ENCODE measurements at regions not wholly inside any gene's neighbourhood (a gene's known extent, or its start where the extent isn't known, plus 50 kb on each side); places are given as distances from the start of the nearest gene placed in this dataset.

DNA sequence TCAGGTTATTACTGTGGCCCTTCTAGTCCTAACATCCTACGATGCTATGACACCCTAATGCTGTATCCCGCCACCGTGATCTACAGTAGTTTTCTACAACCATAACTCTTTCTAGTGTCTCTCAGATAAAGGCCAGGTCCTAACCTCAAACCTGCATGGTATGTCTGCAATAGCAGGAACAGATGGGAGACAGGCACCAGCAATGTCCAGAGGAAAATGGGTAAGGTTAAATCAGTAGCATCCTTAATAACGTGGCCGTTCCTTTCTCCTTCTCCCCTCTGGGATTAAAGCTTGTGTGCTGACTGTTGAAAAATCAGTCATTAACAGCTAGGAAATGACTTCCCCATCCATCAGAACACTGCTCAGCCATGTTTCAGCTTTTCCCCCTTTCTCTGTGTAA lies 321.9 kb upstream of the NPVF start:
- DNase-seq (ENCODE audit: low spot score), result no peak

DNA sequence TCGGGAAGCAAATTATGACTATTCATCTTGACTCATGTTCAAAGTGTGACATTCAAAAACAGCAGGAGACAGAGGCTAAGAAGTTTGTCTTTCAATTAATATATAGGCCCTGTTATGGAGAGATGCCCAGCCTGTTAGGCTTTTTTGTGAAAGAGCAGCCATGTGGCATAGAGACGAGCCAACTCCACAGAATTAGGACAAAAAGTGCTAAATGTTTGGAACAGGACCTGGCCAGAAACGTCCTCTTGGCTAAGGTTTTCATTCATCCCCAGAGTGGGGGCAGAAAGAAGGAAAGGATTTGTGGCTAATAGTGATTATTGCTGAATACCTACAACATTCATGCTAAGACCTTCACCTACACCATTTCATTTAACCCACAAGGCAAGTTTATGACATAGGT lies 324.7 kb upstream of the NPVF start:
- no peak for DNase-seq (ENCODE audit: low spot score)

DNA sequence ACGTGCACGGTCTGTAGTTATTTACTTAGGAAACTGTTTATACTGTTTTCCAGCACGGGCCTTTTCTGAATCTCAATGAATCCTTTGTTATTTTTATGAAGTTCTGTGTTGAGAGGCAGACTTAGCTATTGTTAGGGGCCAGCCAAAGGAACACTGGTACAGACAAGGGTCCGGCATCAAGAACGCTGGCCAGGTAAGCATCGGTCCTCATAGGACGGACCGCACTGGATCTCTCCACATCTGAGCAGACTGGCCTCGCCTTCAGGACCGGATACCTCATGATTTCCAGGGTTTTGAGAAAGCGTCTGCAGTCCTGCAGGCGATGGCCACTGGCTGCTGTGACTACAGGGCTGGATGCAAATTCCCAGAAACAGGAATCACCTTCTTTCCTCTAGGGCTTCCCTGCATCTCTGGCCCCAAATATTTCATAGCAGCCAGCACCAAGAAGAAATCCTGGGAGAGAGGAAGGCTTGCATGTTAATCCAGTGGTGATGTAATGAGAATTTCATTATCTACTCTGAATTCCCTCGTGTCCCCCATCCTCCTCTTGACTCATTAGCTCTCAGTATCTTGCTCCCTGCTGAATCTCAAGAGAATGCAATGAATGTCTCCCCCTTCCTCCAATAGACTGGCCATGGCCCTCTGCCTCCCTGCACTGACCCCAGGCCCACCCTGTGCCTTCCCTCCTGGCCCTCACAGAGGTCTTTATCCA lies 325.4 kb upstream of the NPVF start:
- no peak for DNase-seq (ENCODE audit: low spot score)

DNA sequence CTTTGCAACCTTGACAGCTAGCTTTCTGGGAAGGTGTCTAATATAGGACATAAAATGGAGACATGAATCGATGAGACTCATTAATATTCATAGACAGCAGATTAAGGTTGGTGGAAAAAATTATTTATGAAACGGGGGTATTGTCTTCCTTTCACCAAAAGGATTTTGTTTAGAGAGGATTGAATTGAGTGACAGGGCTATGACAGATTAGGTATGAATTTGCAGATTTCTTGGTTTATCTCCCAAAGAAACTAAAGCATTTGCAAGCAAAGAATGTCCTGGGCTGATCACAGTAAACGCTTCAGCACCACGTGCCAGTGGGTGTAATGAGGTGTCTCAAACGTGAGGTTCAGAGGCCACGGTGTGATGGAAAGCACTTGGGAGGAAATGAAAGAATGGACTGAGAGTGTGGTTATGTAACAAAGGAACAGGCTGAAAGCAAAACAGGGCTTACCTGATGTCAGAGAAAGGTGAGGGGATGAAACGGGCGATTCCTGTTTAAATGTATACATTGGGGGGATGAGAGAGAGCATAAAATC lies 329.2 kb upstream of the NPVF start:
- DNase-seq (ENCODE audit: low spot score), result no peak

GRCh38 chr7:25557930-25558329 lies 329.6 kb upstream of the NPVF start:
- no peak for DNase-seq (ENCODE audit: low spot score)

- no peak for DNase-seq (ENCODE audit: low spot score)
These were observed 330.3 kb upstream of the NPVF start for GRCh38 chr7:25558605-25559004.

GRCh38 chr7:25559581-25560367 lies 331.5 kb upstream of the NPVF start:
- DNase-seq (ENCODE audit: low spot score), result no peak

GRCh38 chr7:25562673-25563182 lies 334.4 kb upstream of the NPVF start:
- DNase-seq (ENCODE audit: low spot score), result no peak

DNA sequence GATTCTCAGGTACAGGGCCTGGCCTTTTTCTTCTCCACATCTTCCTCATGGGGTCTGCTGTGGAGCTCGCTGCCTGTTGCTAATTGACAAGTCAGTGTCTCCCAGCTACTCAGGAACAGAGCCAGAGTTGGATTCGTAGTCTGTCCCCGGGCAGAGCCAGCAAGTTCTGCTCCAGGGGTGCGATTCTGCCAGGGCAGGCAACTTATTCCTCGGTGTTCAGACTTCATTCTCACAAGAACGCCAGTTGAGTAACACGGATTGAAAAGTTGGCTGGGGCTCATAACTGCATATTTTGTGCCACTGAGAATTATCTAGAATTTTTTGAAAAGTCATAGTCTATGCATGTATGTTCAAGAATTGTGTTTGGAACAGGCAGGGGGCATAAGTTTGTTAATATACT lies 336.7 kb upstream of the NPVF start:
- DNase-seq (ENCODE audit: low spot score), result no peak

- DNase-seq (ENCODE audit: low spot score), result peak; percentile 70
These were observed 337.7 kb upstream of the NPVF start for GRCh38 chr7:25565949-25566348.

- peak; percentile 89 for DNase-seq (ENCODE audit: low spot score)
These were observed 339.1 kb upstream of the NPVF start for GRCh38 chr7:25567430-25567829.

DNA sequence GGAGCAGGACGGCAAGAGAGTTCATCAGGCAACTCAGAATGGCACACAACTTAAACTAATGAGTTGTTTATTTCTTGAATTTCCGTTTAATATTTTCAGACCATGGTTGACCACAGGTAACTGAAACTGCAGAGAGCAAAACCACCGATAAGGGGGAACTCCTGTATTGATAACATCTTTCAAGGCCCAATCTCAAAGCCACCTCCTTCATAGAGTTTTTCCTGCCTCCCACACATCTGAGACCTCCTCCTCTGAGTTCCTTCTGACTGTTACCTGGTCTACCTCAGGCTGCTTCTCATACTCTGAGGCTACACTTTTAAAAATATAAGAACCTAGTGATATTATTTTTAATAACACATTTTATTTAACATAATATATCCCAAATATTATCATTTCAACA lies 341.5 kb upstream of the NPVF start:
- no peak for DNase-seq (ENCODE audit: low spot score)

DNA sequence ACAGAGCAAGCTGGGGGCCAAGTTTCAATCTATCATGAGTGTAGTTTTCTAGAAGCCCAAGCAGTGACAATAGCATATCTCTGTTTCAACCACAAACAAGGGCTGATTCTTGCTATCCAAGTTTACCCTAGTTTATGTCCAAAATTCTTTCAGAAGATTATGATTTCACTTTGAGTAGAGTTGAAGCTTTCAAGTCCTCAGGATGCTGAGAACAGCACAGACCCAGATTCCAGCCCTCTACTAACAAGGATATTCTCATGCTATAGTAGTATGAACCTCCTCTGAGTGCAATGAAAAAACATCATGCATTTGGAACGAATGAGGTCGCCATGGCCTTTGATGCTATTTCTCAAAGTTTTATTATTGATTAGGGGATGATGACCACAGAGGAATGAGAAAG lies 344.1 kb upstream of the NPVF start:
- DNase-seq (ENCODE audit: low spot score), result no peak

GRCh38 chr7:25574828-25575227 lies 346.5 kb upstream of the NPVF start:
- DNase-seq (ENCODE audit: low spot score), result no peak

DNA sequence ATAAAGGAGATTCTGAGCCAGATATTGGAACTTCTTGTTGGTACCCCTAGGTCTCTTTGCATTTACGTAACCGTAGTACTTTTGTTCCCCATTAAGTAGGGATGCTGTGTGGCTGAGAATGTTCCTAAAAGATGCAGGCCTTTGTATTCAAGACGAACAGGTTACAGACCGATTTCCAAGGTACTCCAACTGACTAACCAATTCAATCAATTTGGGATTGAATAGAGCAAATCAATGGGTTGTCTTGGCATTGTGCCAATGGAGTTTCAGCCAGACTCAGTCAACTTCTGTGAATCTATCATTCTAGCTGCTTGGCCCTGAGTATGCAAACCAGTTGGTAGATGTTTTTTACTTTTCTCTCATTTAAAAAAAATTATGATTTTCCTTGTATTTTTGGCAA lies 347.3 kb upstream of the NPVF start:
- DNase-seq (ENCODE audit: low spot score), result no peak

DNA sequence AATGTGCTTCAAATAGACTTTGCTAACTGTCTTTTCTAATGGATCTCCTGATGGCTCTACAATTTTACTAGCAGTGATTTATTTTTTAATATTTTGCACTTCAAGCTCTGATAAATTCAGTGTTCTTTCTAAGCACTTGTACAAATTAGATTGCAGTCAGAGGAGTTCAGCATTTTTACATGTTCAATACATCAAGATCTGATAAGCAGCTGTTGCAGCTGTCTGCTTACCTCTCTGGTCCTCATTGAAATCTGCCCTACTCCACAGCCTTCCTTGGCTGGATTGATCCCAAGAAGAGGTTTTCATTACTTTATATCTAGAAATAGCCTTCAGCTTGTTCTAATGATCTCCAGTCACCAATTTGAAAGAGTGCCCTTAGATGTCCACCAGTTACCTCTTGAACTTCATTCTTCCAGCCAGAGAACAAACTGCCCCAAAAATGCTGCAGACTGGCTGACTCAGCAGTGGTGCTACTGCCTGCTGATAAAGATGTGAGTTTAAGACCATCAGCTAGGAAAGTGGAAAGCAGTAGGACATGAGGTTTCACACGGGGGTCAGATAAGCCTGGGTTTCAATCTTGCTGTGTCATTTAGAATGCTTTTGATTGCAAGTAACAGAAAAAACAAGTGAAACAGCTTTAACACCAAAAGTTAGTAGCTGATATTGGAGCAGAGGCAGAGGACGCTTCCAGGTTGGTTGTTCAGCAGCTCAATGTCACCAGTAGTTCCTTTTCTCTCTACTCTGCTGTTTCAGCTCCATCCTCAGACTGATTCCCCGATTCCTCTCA lies 350.9 kb upstream of the NPVF start:
- no peak for DNase-seq (ENCODE audit: low spot score)

DNA sequence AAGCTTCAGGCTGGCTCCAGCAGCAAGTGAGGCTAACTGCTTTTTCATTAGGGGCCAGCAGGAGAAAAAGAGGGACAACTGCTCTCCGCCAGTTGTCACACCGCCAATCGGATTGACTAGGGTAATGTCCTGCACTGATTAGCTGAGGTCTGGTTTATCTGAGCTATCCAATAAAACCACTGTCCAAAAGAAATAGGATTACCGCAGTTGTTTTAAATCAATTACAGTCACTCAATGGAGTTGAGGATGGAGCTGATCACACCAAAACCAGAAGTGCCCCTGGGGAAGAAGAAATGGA lies 351.4 kb upstream of the NPVF start:
- no peak for DNase-seq (ENCODE audit: low spot score)

- DNase-seq (ENCODE audit: low spot score), result no peak
These were observed 351.9 kb upstream of the NPVF start for GRCh38 chr7:25580141-25580540.

GRCh38 chr7:25583621-25584020 lies 355.3 kb upstream of the NPVF start:
- no peak for DNase-seq (ENCODE audit: low spot score)

DNA sequence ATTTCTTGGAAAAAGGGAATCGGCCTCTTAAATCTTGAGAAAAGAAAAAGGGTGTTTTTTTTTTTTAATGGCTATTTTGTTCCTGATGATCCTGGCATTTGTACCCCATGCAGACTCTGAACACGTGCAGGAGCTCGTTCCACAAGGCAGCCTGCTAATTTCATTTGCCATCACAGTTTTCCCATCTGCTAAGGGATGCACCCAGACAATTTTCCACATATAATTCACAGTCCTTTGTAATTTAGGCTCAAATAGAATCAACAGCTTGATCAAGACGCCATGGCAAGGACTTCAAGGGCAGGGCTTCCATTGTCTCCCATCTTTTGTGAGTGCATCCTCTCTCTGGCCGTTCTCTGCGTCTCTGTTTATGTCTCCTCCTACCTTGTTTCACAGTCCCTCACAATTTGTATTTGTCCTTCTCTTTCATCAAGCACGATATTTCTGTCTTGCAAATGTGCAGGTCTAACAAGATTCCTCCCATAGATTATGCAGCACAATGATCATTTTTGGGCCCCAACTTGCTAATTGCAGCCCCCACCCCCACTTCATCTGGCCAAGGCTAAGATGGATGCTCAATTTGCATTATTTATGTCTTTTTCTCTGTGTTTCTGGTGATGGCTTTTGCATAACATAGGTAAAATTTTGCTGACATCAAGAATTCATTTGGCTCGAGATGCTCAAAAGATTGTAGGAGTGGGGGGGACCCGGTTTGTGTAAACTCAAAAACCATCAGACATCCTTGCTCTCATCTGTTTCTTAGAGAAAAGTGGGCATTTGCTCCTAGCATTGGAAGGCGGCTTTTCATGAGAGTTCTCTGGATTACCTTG lies 356.0 kb upstream of the NPVF start:
- DNase-seq (ENCODE audit: low spot score), result no peak

- DNase-seq (ENCODE audit: low spot score), result no peak
These were observed 358.2 kb upstream of the NPVF start for GRCh38 chr7:25586513-25586912.

DNA sequence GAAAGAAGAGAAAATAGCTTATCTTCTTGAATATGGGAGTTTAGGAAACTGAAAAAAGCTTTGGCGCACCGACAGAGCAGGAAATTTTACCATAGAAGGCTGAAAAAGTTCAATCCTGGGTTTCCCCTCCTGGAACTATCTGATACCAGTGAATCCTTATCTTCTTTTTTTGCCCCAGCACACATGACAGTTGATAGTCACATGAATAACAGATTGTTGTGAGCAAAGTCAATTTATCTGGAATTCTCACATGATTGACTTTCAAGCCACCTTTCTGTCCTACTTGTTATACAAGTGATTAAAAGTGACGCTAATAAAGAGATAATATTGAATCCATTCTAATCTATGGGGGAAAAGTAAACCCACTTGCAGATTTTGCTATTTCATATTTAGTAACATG lies 365.8 kb upstream of the NPVF start:
- DNase-seq (ENCODE audit: low spot score), result no peak
